Nucleus accumbens (tissue), 56 donors: ENCODE measurements at regions not wholly inside any gene's neighbourhood (a gene's known extent, or its start where the extent isn't known, plus 50 kb on each side); places are given as distances from the start of the nearest gene placed in this dataset.
A peak's percentile ranks its signal among the peaks of the same experiment; 100 is the strongest.

Source experiments
- DNase-seq, 56 donors: peaks; one replicate each; lab custom pipeline; 2025; lab: John Stamatoyannopoulos, UW

- DNase-seq: peak in 12 of 56 donors; percentile 37 to 77 (median 60)
These were observed 145.1 kb upstream of the ZNF536 start for GRCh38 chr19:30227012-30227621.

- DNase-seq: peak in 48 of 56 donors; percentile 13 to 83 (median 64)
These were observed 144.5 kb upstream of the ZNF536 start for GRCh38 chr19:30227661-30228112.

GRCh38 chr19:30228113-30228834 is 143.9 kb upstream of the ZNF536 start:
- peak in 13 of 56 donors; percentile 33 to 72 (median 61) for DNase-seq

GRCh38 chr19:30228835-30229524 is 143.2 kb upstream of the ZNF536 start:
- DNase-seq: peak in 11 of 56 donors; percentile 9 to 49 (median 27)

GRCh38 chr19:30229525-30230174 is 142.5 kb upstream of the ZNF536 start:
- peak in 18 of 56 donors; percentile 8 to 65 (median 26) for DNase-seq

GRCh38 chr19:30231408-30232318 is 140.5 kb upstream of the ZNF536 start:
- DNase-seq: no peak

GRCh38 chr19:30233375-30233774 is 138.8 kb upstream of the ZNF536 start:
- no peak for DNase-seq

- peak in 38 of 56 donors; percentile 17 to 73 (median 44) for DNase-seq
These were observed 136.2 kb upstream of the ZNF536 start for GRCh38 chr19:30235946-30236345.

- no peak for DNase-seq
These were observed 135.6 kb upstream of the ZNF536 start for GRCh38 chr19:30236587-30236986.

GRCh38 chr19:30237140-30237539 is 135.0 kb upstream of the ZNF536 start:
- DNase-seq: no peak

- DNase-seq: no peak
These were observed 131.1 kb upstream of the ZNF536 start for GRCh38 chr19:30240904-30241695.

- DNase-seq: no peak
These were observed 127.7 kb upstream of the ZNF536 start for GRCh38 chr19:30244533-30244932.

- peak in 20 of 56 donors; percentile 16 to 48 (median 35) for DNase-seq
These were observed 126.7 kb upstream of the ZNF536 start for GRCh38 chr19:30245401-30246039.

- DNase-seq: no peak
These were observed 122.3 kb upstream of the ZNF536 start for GRCh38 chr19:30249911-30250310.

- no peak for DNase-seq
These were observed 120.0 kb upstream of the ZNF536 start for GRCh38 chr19:30252214-30252613.

GRCh38 chr19:30253581-30253996 is 118.6 kb upstream of the ZNF536 start:
- peak in 13 of 56 donors; percentile 17 to 62 (median 27) for DNase-seq

- no peak for DNase-seq
These were observed 118.0 kb upstream of the ZNF536 start for GRCh38 chr19:30254158-30254557.

GRCh38 chr19:30254789-30255188 is 117.4 kb upstream of the ZNF536 start:
- no peak for DNase-seq
